ENCODE measurements at regions not wholly inside any gene's neighbourhood (a gene's known extent, or its start where the extent isn't known, plus 50 kb on each side); places are given as distances from the start of the nearest gene placed in this dataset.

- TF ChIP-seq POLR2AphosphoS5 (IDR thresholded peaks at IDR 0.05; ENCODE audit: low read depth, low read length), result no peak
- no peak for TF ChIP-seq TAF1 (IDR thresholded peaks at IDR 0.05; ENCODE audit: borderline replicate concordance, low read depth, low read length)
- TF ChIP-seq POLR2A (IDR thresholded peaks at IDR 0.05; ENCODE audit: low read depth, low read length), result no peak
Observed at GRCh38 chr5:155070781-155071180, 57.2 kb downstream of the KIF4B start.

Measured in GM12892 (cell line).